Naive thymus-derived CD8-positive, alpha-beta T cell (primary cell): ENCODE measurements at regions not wholly inside any gene's neighbourhood (a gene's known extent, or its start where the extent isn't known, plus 50 kb on each side); places are given as distances from the start of the nearest gene placed in this dataset.

ENCODE experiments used
- ATAC-seq, 2 donors: fragments of 150-1000 bp; cut with Tn5 transposase in 1 of 2; sonication (Bioruptor Pico), chemical (Tn5 transposase) in 1 of 2; 1 replicate in 1 of 2; 2 replicates in 1 of 2; pipeline ENCODE4 v1.10.0; 2021; ENCODE audit warnings: mild to moderate bottlenecking in 2 of 2, moderate library complexity in 2 of 2
- POLR2A ChIA-PET: fragments of 350-600 bp; sonication (Branson Sonifier 250); formaldehyde crosslinking; loops from one replicate; lab custom pipeline; 2021; ENCODE audit warnings: antibody characterized with exemption; lab: Charles Lee
- DNase-seq, 10 donors: peaks; one replicate each; pipeline versions ENCODE4 v3.0.0 to v3.0.0-alpha.2; 2020 to 2022
- H3K27ac Mint-ChIP-seq, 10 donors: one replicate each; pipeline ENCODE4 v1.8.0; 2020 to 2022; ENCODE audit warnings: mild to moderate bottlenecking in 10 of 10, mixed read lengths in 10 of 10, moderate library complexity in 4 of 10, inconsistent platforms in 1 of 10
- H3K27me3 Mint-ChIP-seq, 5 donors: one replicate each; pipeline ENCODE4 v1.8.0; 2021 to 2022; ENCODE audit warnings: mixed read lengths in 5 of 5
- H3K36me3 Mint-ChIP-seq, 3 donors: one replicate each; pipeline ENCODE4 v1.8.0; 2020 to 2022; ENCODE audit warnings: mixed read lengths in 3 of 3, mild to moderate bottlenecking in 2 of 3, inconsistent platforms in 1 of 3
- H3K4me1 Mint-ChIP-seq, 4 donors: one replicate each; pipeline ENCODE4 v1.8.0; 2021 to 2022; ENCODE audit warnings: mixed read lengths in 4 of 4
- H3K4me3 Mint-ChIP-seq, 10 donors: one replicate each; pipeline ENCODE4 v1.8.0; 2020 to 2022; ENCODE audit warnings: mild to moderate bottlenecking in 10 of 10, mixed read lengths in 10 of 10, moderate library complexity in 6 of 10, inconsistent platforms in 1 of 10
- H3K9me3 Mint-ChIP-seq, 9 donors: one replicate each; pipeline ENCODE4 v1.8.0; 2020 to 2022; ENCODE audit warnings: mixed read lengths in 9 of 9, mild to moderate bottlenecking in 3 of 9, inconsistent platforms in 1 of 9, moderate library complexity in 1 of 9

GRCh38 chr19:30908262-30908771 lies 440.9 kb downstream of the TSHZ3 start:
- no peak overlapping the region for H3K27ac Mint-ChIP-seq
- no peak for ATAC-seq
- H3K36me3 Mint-ChIP-seq = no peaks in the 10 kb centered on the region
- peaks cover 0 to 9% (median 0%) of the 10 kb centered on the region in 5 donors for H3K27me3 Mint-ChIP-seq
- no peak for DNase-seq
- H3K4me1 Mint-ChIP-seq = no peaks in the 10 kb centered on the region
- H3K9me3 Mint-ChIP-seq = no peaks in the 10 kb centered on the region
- H3K4me3 Mint-ChIP-seq = no peak overlapping the region
- POLR2A ChIA-PET = no interaction called here

- Mint-ChIP-seq H3K4me3 (no peak overlapping the region), H3K9me3 (no peaks in the 10 kb centered on the region), H3K27ac (no peak overlapping the region), H3K36me3 (no peaks in the 10 kb centered on the region), H3K27me3 (peaks cover 0 to 9% (median 0%) of the 10 kb centered on the region in 5 donors), H3K4me1 (no peaks in the 10 kb centered on the region)
- DNase-seq (no peak), ATAC-seq (no peak)
- POLR2A ChIA-PET = no interaction called here
These were observed 442.4 kb downstream of the TSHZ3 start for GRCh38 chr19:30906871-30907270.

- no peaks in the 10 kb centered on the region for H3K4me1 Mint-ChIP-seq
- H3K9me3 Mint-ChIP-seq = peaks cover 0 to 2% (median 0%) of the 10 kb centered on the region in 9 donors
- DNase-seq (no peak), ATAC-seq (no peak)
- no peak overlapping the region for H3K4me3 Mint-ChIP-seq
- POLR2A ChIA-PET = no interaction called here
- H3K27me3 Mint-ChIP-seq = peaks cover 0 to 16% (median 0%) of the 10 kb centered on the region in 5 donors
- H3K36me3 Mint-ChIP-seq = no peaks in the 10 kb centered on the region
- H3K27ac Mint-ChIP-seq = no peak overlapping the region
These were observed 449.2 kb downstream of the TSHZ3 start for GRCh38 chr19:30900051-30900450.

GRCh38 chr19:30898353-30899103 lies 450.7 kb downstream of the TSHZ3 start:
- DNase-seq (no peak), ATAC-seq (no peak)
- POLR2A ChIA-PET = no interaction called here
- Mint-ChIP-seq H3K4me3 (no peak overlapping the region), H3K27me3 (peaks cover 0 to 12% (median 0%) of the 10 kb centered on the region in 5 donors), H3K9me3 (peaks cover 0 to 2% (median 0%) of the 10 kb centered on the region in 9 donors), H3K36me3 (no peaks in the 10 kb centered on the region), H3K27ac (no peak overlapping the region), H3K4me1 (no peaks in the 10 kb centered on the region)

DNA sequence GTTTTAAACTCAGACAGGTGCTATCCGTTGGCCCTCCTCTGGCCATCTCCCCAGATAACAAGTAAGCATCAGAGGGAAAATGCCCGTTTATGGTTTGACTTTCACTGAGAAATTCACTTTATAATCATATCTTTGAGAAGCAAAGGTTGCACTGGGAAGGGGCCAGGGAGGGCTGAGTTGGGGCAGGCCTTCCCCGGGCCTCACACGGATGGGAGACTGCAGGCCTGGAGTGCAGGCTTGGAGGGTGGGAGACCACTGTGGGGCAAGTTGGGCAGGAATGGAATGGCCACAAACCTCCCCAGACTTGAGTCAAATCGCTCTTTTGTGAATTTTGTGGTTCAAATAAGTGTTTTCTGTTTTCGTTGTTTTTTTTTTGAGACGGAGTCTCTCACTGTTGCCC lies 451.7 kb downstream of the TSHZ3 start:
- Mint-ChIP-seq H3K36me3 (no peaks in the 10 kb centered on the region), H3K4me1 (no peaks in the 10 kb centered on the region), H3K9me3 (peaks cover 0 to 2% (median 0%) of the 10 kb centered on the region in 9 donors), H3K4me3 (no peak overlapping the region), H3K27ac (no peak overlapping the region), H3K27me3 (peaks cover 0 to 10% (median 0%) of the 10 kb centered on the region in 5 donors)
- ATAC-seq (no peak), DNase-seq (no peak)
- POLR2A ChIA-PET = no interaction called here

GRCh38 chr19:30897034-30897433 lies 452.2 kb downstream of the TSHZ3 start:
- H3K4me1 Mint-ChIP-seq = no peaks in the 10 kb centered on the region
- DNase-seq = no peak

DNA sequence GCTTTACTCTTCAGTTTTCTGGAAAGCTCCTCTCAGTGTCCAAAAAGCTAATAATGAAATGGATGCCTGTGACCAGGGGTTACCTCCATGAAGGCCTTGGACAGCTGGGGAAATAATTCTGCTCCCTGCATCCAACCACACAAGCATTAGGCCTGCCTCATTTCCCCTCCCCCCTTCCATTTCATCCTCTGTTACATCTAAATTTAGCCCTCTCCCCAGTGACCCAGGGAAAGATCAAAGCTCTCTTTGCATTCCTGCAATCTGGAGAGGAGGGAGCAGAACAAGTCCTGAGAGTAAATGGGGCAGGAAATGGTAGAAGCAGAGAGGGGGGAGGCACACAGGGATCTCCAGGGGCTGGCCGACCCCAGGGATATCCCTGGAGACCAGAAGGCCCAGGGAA lies 452.7 kb downstream of the TSHZ3 start:
- Mint-ChIP-seq H3K4me1 (no peaks in the 10 kb centered on the region), H3K9me3 (peaks cover 0 to 2% (median 0%) of the 10 kb centered on the region in 9 donors), H3K4me3 (no peak overlapping the region), H3K36me3 (no peaks in the 10 kb centered on the region), H3K27me3 (peaks cover 0 to 7% (median 0%) of the 10 kb centered on the region in 5 donors), H3K27ac (no peak overlapping the region)
- ATAC-seq = no peak
- DNase-seq = no peak
- POLR2A ChIA-PET = no interaction called here

More at GRCh38 chr19:30897034-30897433, 452.2 kb downstream of the TSHZ3 start:
- Mint-ChIP-seq H3K27ac (no peak overlapping the region), H3K9me3 (peaks cover 0 to 2% (median 0%) of the 10 kb centered on the region in 9 donors), H3K36me3 (no peaks in the 10 kb centered on the region), H3K4me3 (no peak overlapping the region), H3K27me3 (peaks cover 0 to 7% (median 0%) of the 10 kb centered on the region in 5 donors)
- POLR2A ChIA-PET = no interaction called here
- no peak for ATAC-seq

DNA sequence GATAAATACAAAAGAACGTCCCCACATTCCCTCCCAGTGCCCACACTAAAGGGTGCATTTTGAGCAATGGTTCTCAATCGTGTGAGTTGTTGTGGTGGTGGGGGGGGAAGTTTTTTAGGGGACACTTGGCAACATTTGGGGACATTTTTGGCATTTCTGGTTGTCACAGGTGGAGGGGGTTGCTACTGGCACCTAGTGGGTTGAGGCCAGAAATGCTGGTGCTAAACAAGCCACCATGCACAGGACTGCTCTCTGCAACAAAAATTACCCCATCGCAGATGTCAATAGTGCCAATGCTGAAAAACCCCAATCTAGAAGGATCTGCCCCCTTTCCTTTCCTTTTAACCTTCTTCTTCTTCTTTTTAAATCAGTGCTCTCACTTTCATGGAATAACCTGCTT lies 453.3 kb downstream of the TSHZ3 start:
- Mint-ChIP-seq H3K36me3 (no peaks in the 10 kb centered on the region), H3K27ac (no peak overlapping the region), H3K4me3 (no peak overlapping the region), H3K4me1 (no peaks in the 10 kb centered on the region), H3K9me3 (peaks cover 0 to 2% (median 0%) of the 10 kb centered on the region in 9 donors), H3K27me3 (peaks cover 0 to 6% (median 0%) of the 10 kb centered on the region in 5 donors)
- DNase-seq (no peak), ATAC-seq (no peak)
- POLR2A ChIA-PET = no interaction called here

DNA sequence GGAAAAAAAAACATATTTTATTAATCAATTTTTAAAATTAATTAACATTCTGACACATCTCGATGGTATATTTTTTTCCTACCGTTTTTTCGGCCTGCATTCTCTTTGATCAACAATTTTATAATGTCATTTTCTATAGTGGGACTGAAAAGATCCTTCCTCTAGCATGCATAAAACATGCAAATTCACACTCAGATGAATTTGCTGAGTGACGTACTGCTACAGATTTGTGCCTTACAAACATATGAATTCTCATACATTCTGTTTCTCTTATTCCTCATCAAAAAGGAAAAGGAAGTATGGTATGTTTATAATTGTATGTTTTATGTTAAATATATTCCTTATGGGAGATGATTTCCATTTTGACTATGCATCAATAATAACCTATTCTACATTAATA lies 458.2 kb downstream of the TSHZ3 start:
- ATAC-seq (no peak), DNase-seq (no peak)
- H3K9me3 Mint-ChIP-seq = no peaks in the 10 kb centered on the region
- no peak overlapping the region for H3K27ac Mint-ChIP-seq
- POLR2A ChIA-PET = no interaction called here
- no peaks in the 10 kb centered on the region for H3K4me1 Mint-ChIP-seq
- H3K36me3 Mint-ChIP-seq = no peaks in the 10 kb centered on the region
- H3K27me3 Mint-ChIP-seq = peaks cover 0 to 13% (median 5%) of the 10 kb centered on the region in 5 donors
- no peak overlapping the region for H3K4me3 Mint-ChIP-seq

DNA sequence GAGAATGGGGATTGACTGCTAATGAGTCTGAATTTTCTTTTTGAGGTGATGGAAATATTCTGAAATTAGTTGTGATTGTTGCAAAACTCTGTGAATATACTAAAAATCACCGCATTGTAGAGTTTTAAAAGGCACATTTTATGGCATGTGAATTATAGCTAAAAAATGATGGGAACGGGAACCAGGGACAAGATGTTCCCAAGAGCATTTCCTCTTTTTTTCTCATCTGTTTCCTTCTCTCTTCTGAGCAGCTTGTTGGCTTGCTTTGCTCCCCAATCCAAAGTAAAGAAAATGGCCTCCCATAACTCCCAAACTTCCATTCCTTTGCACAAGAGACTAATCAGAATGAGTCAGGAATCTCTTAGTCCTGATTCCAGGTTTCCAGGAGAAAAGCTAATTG lies 459.2 kb downstream of the TSHZ3 start:
- Mint-ChIP-seq H3K36me3 (no peaks in the 10 kb centered on the region), H3K4me3 (no peak overlapping the region), H3K9me3 (no peaks in the 10 kb centered on the region), H3K27me3 (peaks cover 0 to 13% (median 5%) of the 10 kb centered on the region in 5 donors), H3K27ac (no peak overlapping the region), H3K4me1 (no peaks in the 10 kb centered on the region)
- POLR2A ChIA-PET = no interaction called here
- DNase-seq (no peak), ATAC-seq (no peak)

- peaks cover 0 to 13% (median 7%) of the 10 kb centered on the region in 5 donors for H3K27me3 Mint-ChIP-seq
- H3K4me1 Mint-ChIP-seq = no peaks in the 10 kb centered on the region
- no peak overlapping the region for H3K27ac Mint-ChIP-seq
- H3K4me3 Mint-ChIP-seq = no peak overlapping the region
- POLR2A ChIA-PET = no interaction called here
- ATAC-seq = no peak
- no peak for DNase-seq
- H3K9me3 Mint-ChIP-seq = no peaks in the 10 kb centered on the region
- no peaks in the 10 kb centered on the region for H3K36me3 Mint-ChIP-seq
These were observed 460.3 kb downstream of the TSHZ3 start for GRCh38 chr19:30888937-30889336.

DNA sequence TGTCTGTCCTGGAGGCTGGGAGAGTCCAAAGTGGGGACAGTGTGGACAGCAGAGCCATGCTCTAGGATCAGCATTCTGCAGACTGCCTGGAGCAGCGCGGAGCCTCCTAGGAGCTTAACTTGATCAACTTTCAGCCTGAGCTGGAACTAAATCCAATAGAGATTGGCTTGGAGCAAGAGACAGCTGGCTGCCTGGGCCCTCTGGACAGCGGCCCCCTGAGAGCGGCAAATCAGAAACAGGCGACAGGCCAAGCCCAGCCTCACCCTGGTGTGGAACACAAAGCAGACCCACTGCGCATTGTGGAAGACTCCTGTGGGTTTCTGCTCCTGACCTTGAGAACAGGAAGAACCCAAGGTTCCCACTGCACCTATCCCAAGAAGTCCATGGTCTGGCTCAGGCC lies 462.2 kb downstream of the TSHZ3 start:
- H3K27me3 Mint-ChIP-seq = peaks cover 0 to 13% (median 7%) of the 10 kb centered on the region in 5 donors
- no peaks in the 10 kb centered on the region for H3K9me3 Mint-ChIP-seq
- H3K4me1 Mint-ChIP-seq = no peaks in the 10 kb centered on the region
- DNase-seq (no peak), ATAC-seq (no peak)
- no peak overlapping the region for H3K27ac Mint-ChIP-seq
- no peaks in the 10 kb centered on the region for H3K36me3 Mint-ChIP-seq
- H3K4me3 Mint-ChIP-seq = no peak overlapping the region
- POLR2A ChIA-PET = no interaction called here

DNA sequence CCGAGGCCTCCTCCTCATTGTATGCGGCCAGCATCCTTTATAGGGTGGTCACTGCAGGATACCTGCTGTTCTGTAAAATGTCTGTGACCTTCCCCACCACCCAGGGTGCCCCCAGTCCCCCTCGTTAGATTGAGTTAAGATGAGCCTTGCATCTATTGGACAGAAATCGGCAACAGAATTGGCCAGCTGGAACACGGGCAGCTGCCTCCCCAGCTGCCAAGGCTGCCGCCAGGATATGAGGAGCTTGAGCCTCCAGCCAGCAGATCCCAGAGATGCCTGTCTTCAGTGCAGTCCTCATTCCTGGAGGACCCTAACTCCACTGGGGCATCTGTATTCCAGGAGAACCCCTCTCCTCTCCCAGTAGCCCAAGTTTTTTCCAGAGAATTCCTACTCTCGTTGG lies 463.0 kb downstream of the TSHZ3 start:
- Mint-ChIP-seq H3K9me3 (no peaks in the 10 kb centered on the region), H3K36me3 (no peaks in the 10 kb centered on the region), H3K4me3 (no peak overlapping the region), H3K4me1 (no peaks in the 10 kb centered on the region), H3K27ac (no peak overlapping the region), H3K27me3 (peaks cover 0 to 13% (median 7%) of the 10 kb centered on the region in 5 donors)
- DNase-seq (no peak), ATAC-seq (no peak)
- POLR2A ChIA-PET = no interaction called here
